Caco-2 (cell line): ENCODE measurements at regions not wholly inside any gene's neighbourhood (a gene's known extent, or its start where the extent isn't known, plus 50 kb on each side); places are given as distances from the start of the nearest gene placed in this dataset.
"Not testable (repeated sequence)": the region's sequence is repeated elsewhere in the genome, so short reads cannot be mapped to it uniquely, and the experiment has no call there.

ENCODE experiments used
- BruUV-seq: library from RNA; stranded (reverse); fragments of 400-500 nt; replicated peaks from 2 replicates; lab custom pipeline; 2021; lab: Mats Ljungman, UMichigan
- CTCF ChIA-PET: fragments of 300-600 bp; sonication (Branson Sonifier 250); formaldehyde crosslinking; loops from one replicate; lab custom pipeline; 2022; ENCODE audit warnings: antibody characterized with exemption; lab: Charles Lee
- POLR2A ChIA-PET: fragments of 300-600 bp; sonication (Branson Sonifier 250); formaldehyde crosslinking; loops from one replicate; lab custom pipeline; 2022; ENCODE audit warnings: antibody characterized with exemption; lab: Charles Lee
- DNase-seq, 2 experiments: peaks; one replicate each; pipeline versions ENCODE4 v3.0.0 to v3.0.0-alpha.2; 2020 to 2022
- H3K27me3 ChIP-seq: replicated peaks from 2 replicates; pipeline ENCODE4 v1.6.0; 2011; ENCODE audit warnings: low read length; ENCODE audit not compliant: control insufficient read depth, insufficient read depth
- H3K36me3 ChIP-seq: 2 replicates; pipeline ENCODE4 v1.5.1; 2011; ENCODE audit warnings: low read length; ENCODE audit not compliant: control insufficient read depth, insufficient read depth
- H3K4me1 ChIP-seq: fragments of 250-450 bp; sonication (Bioruptor Pico); 2 replicates; pipeline ENCODE4 v1.5.1; 2020; ENCODE audit warnings: mild to moderate bottlenecking
- H3K4me3 ChIP-seq: 2 replicates; pipeline ENCODE4 v1.5.1; 2011; ENCODE audit warnings: low read depth, mild to moderate bottlenecking, control low read depth, low read length
- H3K9me3 ChIP-seq: fragments of 250-450 bp; sonication (Bioruptor Pico); 2 replicates; pipeline ENCODE4 v1.5.1; 2020; ENCODE audit warnings: mild to moderate bottlenecking, moderate library complexity
- H3K27ac Mint-ChIP-seq: one replicate; pipeline ENCODE4 v1.8.0; 2022; ENCODE audit warnings: mixed read lengths; ENCODE audit not compliant: unreplicated experiment
- H3K27me3 Mint-ChIP-seq: one replicate; pipeline ENCODE4 v1.8.0; 2022; ENCODE audit warnings: mixed read lengths; ENCODE audit not compliant: insufficient read depth, unreplicated experiment
- H3K36me3 Mint-ChIP-seq: one replicate; pipeline ENCODE4 v1.8.0; 2022; ENCODE audit warnings: mild to moderate bottlenecking, mixed read lengths; ENCODE audit not compliant: insufficient read depth, unreplicated experiment
- H3K4me1 Mint-ChIP-seq: one replicate; pipeline ENCODE4 v1.8.0; 2022; ENCODE audit warnings: low read depth, mixed read lengths; ENCODE audit not compliant: unreplicated experiment
- H3K4me3 Mint-ChIP-seq: one replicate; pipeline ENCODE4 v1.8.0; 2022; ENCODE audit warnings: mild to moderate bottlenecking, moderate library complexity, mixed read lengths; ENCODE audit not compliant: unreplicated experiment
- H3K9me3 Mint-ChIP-seq: one replicate; pipeline ENCODE4 v1.8.0; 2022; ENCODE audit warnings: mixed read lengths; ENCODE audit not compliant: unreplicated experiment
- intact Hi-C: fragments of 100-400 bp; cut with micrococcal nuclease; formaldehyde crosslinking; loops from one replicate; pipeline ENCODE4 v1.10.0; 2022; ENCODE audit not compliant: unreplicated experiment
- TF ChIP-seq, protein P1 (sequence below), 2 experiments: fragments of 200-600 bp in 1 of 2; IDR thresholded peaks; 1 replicate in 1 of 2; 2 replicates in 1 of 2; pipeline versions ENCODE4 v1.5.1 to v1.8.0; 2011 to 2022; ENCODE audit warnings: antibody characterized with exemption in 1 of 2, control low read depth in 1 of 2, inconsistent platforms in 1 of 2, low read depth in 1 of 2, low read length in 1 of 2, mild to moderate bottlenecking in 1 of 2, moderate library complexity in 1 of 2; ENCODE audit not compliant: insufficient read depth in 1 of 2, severe bottlenecking in 1 of 2, unreplicated experiment in 1 of 2

DNA sequence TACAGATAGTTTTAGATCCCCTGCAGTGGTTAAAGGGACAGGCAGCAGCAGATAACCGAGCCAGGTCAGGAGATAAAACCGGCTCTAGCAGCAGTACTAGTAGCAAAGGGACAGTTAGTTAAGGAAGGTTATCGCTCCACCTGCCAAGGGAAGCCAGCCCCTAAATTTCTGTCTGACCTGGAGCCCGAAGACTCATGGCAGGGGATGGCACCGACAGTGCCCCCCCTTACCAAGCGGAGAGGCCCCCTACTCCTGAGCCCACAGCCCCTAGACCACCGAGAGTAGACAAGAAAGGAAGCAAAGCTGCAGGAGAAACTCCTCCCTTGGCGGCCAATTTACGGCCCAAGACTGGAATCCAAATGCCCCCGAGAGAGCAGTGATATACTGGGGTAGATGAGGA is 61.3 kb upstream of the MAGEC2 start:
- no peaks in the 10 kb centered on the region for H3K4me1 Mint-ChIP-seq
- Histone ChIP-seq H3K9me3 (no peaks in the 10 kb centered on the region), H3K4me3 (no peak overlapping the region), H3K27me3 (no peaks in the 10 kb centered on the region), H3K4me1 (no peaks in the 10 kb centered on the region), H3K36me3 (no peaks in the 10 kb centered on the region)
- DNase-seq, result no peak
- POLR2A ChIA-PET, result no interaction called here
- BruUV-seq, result no TSS peak
- intact Hi-C loops, result no loop called here
- H3K9me3 Mint-ChIP-seq, result no peaks in the 10 kb centered on the region
- TF ChIP-seq, protein P1, sequence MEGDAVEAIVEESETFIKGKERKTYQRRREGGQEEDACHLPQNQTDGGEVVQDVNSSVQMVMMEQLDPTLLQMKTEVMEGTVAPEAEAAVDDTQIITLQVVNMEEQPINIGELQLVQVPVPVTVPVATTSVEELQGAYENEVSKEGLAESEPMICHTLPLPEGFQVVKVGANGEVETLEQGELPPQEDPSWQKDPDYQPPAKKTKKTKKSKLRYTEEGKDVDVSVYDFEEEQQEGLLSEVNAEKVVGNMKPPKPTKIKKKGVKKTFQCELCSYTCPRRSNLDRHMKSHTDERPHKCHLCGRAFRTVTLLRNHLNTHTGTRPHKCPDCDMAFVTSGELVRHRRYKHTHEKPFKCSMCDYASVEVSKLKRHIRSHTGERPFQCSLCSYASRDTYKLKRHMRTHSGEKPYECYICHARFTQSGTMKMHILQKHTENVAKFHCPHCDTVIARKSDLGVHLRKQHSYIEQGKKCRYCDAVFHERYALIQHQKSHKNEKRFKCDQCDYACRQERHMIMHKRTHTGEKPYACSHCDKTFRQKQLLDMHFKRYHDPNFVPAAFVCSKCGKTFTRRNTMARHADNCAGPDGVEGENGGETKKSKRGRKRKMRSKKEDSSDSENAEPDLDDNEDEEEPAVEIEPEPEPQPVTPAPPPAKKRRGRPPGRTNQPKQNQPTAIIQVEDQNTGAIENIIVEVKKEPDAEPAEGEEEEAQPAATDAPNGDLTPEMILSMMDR (IDR thresholded peaks at IDR 0.05; ENCODE audit: insufficient read depth in 1 of 2, low read depth in 1 of 2, low read length in 1 of 2, severe bottlenecking in 1 of 2, unreplicated experiment in 1 of 2), result no peak
- CTCF ChIA-PET, result no interaction called here
- no peaks in the 10 kb centered on the region for H3K36me3 Mint-ChIP-seq
- no peak overlapping the region for H3K27ac Mint-ChIP-seq
- no peak overlapping the region for H3K4me3 Mint-ChIP-seq
- H3K27me3 Mint-ChIP-seq, result no peaks in the 10 kb centered on the region

DNA sequence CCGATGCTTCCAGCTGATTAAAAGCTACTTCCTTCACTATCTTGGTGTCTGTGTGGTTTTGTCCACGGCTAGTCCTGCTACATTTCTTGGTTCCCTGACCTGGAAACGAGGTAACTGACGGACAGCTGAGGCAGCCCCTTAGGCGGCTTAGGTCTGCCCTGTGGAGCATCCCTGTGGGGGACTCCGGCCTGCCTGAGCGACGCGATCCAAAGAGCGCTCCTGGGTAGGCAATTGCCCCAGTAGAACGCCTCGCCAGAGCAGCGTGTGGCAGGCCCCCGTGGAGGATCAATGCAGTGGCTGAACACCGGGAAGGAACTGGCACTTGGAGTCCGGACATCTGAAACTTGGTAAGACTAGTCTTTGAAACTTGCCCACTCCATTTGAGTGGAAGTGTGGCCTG is 60.5 kb upstream of the MAGEC2 start:
- intact Hi-C loops, H3K4me1 Mint-ChIP-seq, H3K4me3 ChIP-seq, H3K9me3 Mint-ChIP-seq, H3K27ac Mint-ChIP-seq, H3K27me3 ChIP-seq, H3K9me3 ChIP-seq, POLR2A ChIA-PET, H3K4me3 Mint-ChIP-seq, CTCF ChIA-PET, H3K36me3 ChIP-seq, H3K27me3 Mint-ChIP-seq, H3K36me3 Mint-ChIP-seq, DNase-seq, BruUV-seq, H3K4me1 ChIP-seq: not testable (repeated sequence)

DNA sequence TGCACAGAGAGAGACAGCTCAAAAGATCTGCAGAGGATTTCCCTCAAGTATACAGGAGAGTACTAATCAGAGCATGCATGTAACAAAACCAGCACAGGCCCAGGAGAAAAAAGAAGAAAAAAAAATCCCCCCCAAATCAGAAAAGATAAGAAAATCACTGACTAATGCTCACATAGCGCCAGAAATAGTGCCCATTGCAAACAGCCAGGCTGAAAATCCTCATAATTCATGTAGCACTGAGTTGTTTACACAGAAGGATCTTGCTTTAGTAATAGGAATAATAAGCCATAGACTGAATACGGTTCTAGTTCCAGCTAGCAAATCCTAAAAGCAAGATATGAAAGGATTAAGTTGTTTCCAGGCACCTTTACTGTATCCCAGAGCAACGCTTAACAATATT is 51.8 kb upstream of the MAGEC2 start:
- H3K9me3 Mint-ChIP-seq, result no peaks in the 10 kb centered on the region
- TF ChIP-seq, protein P1 (IDR thresholded peaks at IDR 0.05; ENCODE audit: insufficient read depth in 1 of 2, low read depth in 1 of 2, low read length in 1 of 2, severe bottlenecking in 1 of 2, unreplicated experiment in 1 of 2), result no peak
- H3K36me3 Mint-ChIP-seq, result no peaks in the 10 kb centered on the region
- no peaks in the 10 kb centered on the region for H3K27me3 Mint-ChIP-seq
- intact Hi-C loops, result no loop called here
- H3K36me3 ChIP-seq, result no peaks in the 10 kb centered on the region
- H3K9me3 ChIP-seq, result no peaks in the 10 kb centered on the region
- H3K4me1 Mint-ChIP-seq, result no peaks in the 10 kb centered on the region
- H3K27me3 ChIP-seq, result no peaks in the 10 kb centered on the region
- ChIA-PET CTCF (no interaction called here), POLR2A (no interaction called here)
- BruUV-seq, result no TSS peak
- no peak overlapping the region for H3K4me3 Mint-ChIP-seq
- no peak for DNase-seq
- H3K4me1 ChIP-seq, result no peaks in the 10 kb centered on the region
- H3K4me3 ChIP-seq, result no peak overlapping the region
- H3K27ac Mint-ChIP-seq, result no peak overlapping the region
